ENCODE measurements at regions not wholly inside any gene's neighbourhood (a gene's known extent, or its start where the extent isn't known, plus 50 kb on each side); places are given as distances from the start of the nearest gene placed in this dataset.

- TF ChIP-seq POLR2A (IDR thresholded peaks at IDR 0.05; ENCODE audit: low read depth, low read length) (no peak), TAF1 (IDR thresholded peaks at IDR 0.05; ENCODE audit: low read depth, low read length) (no peak), POU2F2 (IDR thresholded peaks at IDR 0.05; ENCODE audit: low read depth, low read length) (no peak), POLR2AphosphoS5 (IDR thresholded peaks at IDR 0.05; ENCODE audit: low read depth, low read length) (no peak), PAX5 (IDR thresholded peaks at IDR 0.05; ENCODE audit: insufficient read depth, low read length, severe bottlenecking) (no peak), SPI1 (IDR thresholded peaks at IDR 0.05; ENCODE audit: low read depth, low read length) (no peak)
Measured at GRCh38 chr7:46809886-46810285, 772.0 kb downstream of the TNS3 start.
